Activated B cell treated with CpG ODN at 0.5 μM for 24 hours (primary cell): ENCODE measurements at regions not wholly inside any gene's neighbourhood (a gene's known extent, or its start where the extent isn't known, plus 50 kb on each side); places are given as distances from the start of the nearest gene placed in this dataset.

Source experiments
- ATAC-seq: fragments of 200-7000 bp; cut with Tn5 transposase; one replicate; pipeline ENCODE4 v1.10.0; 2021; ENCODE audit warnings: low read depth, mild to moderate bottlenecking, moderate library complexity
- CTCF ChIA-PET: fragments of 350-600 bp; sonication (Branson Sonifier 250); formaldehyde crosslinking; loops from one replicate; lab custom pipeline; 2021; ENCODE audit warnings: antibody characterized with exemption; lab: Charles Lee
- POLR2A ChIA-PET: fragments of 350-600 bp; sonication (Branson Sonifier 250); formaldehyde crosslinking; loops from one replicate; lab custom pipeline; 2021; ENCODE audit warnings: antibody characterized with exemption; lab: Charles Lee
- DNase-seq: peaks from one replicate; pipeline ENCODE4 v3.0.0; 2022
- H3K27ac Mint-ChIP-seq: one replicate; pipeline ENCODE4 v1.8.0; 2020; ENCODE audit warnings: mixed read lengths
- H3K27me3 Mint-ChIP-seq: one replicate; pipeline ENCODE4 v1.8.0; 2021; ENCODE audit warnings: mixed read lengths
- H3K36me3 Mint-ChIP-seq: one replicate; pipeline ENCODE4 v1.8.0; 2021; ENCODE audit warnings: low read depth, mixed read lengths
- H3K4me1 Mint-ChIP-seq: one replicate; pipeline ENCODE4 v1.8.0; 2021; ENCODE audit warnings: mixed read lengths
- H3K4me3 Mint-ChIP-seq: one replicate; pipeline ENCODE4 v1.8.0; 2020; ENCODE audit warnings: mild to moderate bottlenecking, mixed read lengths
- H3K9me3 Mint-ChIP-seq: one replicate; pipeline ENCODE4 v1.8.0; 2020; ENCODE audit warnings: mixed read lengths
- intact Hi-C: fragments of 100-400 bp; cut with micrococcal nuclease; formaldehyde crosslinking; loops from one replicate; pipeline ENCODE4 v1.15.1; 2024
- TF ChIP-seq, protein P1 (sequence below): fragments of 200-600 bp; IDR thresholded peaks from one replicate; pipeline ENCODE4 v1.8.0; 2022; ENCODE audit warnings: antibody characterized with exemption, mild to moderate bottlenecking

DNA sequence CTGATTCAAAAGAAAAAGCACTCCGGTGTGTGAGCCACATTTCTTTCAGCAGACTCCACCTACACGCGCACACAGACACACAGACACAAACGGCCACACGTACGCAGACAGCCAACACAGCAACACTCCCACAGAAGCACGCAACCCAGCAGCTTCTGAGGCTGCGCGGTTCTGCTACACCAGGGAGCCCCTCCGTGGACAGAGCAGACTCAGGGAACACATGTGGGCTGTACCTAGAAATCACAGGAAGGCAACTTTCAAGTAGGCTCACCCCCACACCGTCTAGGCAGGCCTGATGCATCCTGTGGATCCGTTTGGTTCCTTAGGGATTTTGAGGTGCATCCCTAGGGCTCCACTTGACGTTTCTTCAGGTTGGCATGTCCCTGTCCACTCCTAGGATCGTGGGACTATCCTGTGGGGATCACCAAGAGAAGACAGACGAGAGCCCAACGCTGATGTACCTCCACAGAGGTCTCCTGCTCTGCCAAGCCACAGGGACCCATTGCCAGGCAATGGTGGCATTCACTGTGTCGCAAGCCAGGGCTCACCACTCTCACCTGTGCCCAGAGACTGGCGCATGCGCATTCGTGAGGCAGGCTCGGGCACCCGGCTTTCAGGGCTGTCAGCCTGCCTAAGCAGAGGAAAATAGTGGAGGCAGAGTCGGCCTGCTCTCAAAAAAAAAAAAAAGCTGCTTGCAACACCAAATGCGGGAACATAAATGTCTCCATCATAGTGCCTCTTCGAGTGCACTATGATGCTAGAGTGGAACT lies 2333.3 kb downstream of the TP53TG3F start:
- no peak overlapping the region for H3K27ac Mint-ChIP-seq
- H3K9me3 Mint-ChIP-seq, result peaks cover 15% of the 10 kb centered on the region
- DNase-seq (no peak), ATAC-seq (no peak)
- no peak overlapping the region for H3K4me3 Mint-ChIP-seq
- ChIA-PET CTCF (no interaction called here), POLR2A (no interaction called here)
- intact Hi-C loops, result no loop called here
- no peaks in the 10 kb centered on the region for H3K4me1 Mint-ChIP-seq
- TF ChIP-seq, protein P1, sequence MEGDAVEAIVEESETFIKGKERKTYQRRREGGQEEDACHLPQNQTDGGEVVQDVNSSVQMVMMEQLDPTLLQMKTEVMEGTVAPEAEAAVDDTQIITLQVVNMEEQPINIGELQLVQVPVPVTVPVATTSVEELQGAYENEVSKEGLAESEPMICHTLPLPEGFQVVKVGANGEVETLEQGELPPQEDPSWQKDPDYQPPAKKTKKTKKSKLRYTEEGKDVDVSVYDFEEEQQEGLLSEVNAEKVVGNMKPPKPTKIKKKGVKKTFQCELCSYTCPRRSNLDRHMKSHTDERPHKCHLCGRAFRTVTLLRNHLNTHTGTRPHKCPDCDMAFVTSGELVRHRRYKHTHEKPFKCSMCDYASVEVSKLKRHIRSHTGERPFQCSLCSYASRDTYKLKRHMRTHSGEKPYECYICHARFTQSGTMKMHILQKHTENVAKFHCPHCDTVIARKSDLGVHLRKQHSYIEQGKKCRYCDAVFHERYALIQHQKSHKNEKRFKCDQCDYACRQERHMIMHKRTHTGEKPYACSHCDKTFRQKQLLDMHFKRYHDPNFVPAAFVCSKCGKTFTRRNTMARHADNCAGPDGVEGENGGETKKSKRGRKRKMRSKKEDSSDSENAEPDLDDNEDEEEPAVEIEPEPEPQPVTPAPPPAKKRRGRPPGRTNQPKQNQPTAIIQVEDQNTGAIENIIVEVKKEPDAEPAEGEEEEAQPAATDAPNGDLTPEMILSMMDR, result no peak
- no peaks in the 10 kb centered on the region for H3K27me3 Mint-ChIP-seq
- no peaks in the 10 kb centered on the region for H3K36me3 Mint-ChIP-seq

DNA sequence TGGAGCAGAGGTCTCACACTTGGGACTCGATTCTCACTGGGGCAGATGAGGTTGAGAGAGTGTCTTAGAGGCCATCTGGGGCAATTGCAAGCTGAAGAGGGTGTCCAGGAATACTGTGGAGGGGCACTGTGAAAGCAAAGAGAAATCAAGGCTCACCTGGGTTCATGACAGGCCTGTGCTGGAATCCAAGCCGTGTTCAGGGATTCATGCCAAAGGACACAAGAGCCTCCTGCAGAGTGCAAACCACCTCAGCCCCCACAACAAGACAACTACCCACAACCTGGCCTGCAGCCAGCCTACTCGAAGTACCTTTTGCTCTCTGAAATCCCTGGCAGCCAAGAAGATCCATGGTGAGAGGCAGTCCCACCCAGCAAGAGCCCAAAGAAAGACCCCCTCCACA lies 2334.2 kb downstream of the TP53TG3F start:
- ChIA-PET CTCF (no interaction called here), POLR2A (no interaction called here)
- no peaks in the 10 kb centered on the region for H3K36me3 Mint-ChIP-seq
- H3K4me1 Mint-ChIP-seq, result no peaks in the 10 kb centered on the region
- no peaks in the 10 kb centered on the region for H3K27me3 Mint-ChIP-seq
- TF ChIP-seq, protein P1, result no peak
- ATAC-seq (no peak), DNase-seq (no peak)
- H3K4me3 Mint-ChIP-seq, result no peak overlapping the region
- H3K9me3 Mint-ChIP-seq, result peaks cover 14% of the 10 kb centered on the region
- H3K27ac Mint-ChIP-seq, result no peak overlapping the region
- intact Hi-C loops, result no loop called here

DNA sequence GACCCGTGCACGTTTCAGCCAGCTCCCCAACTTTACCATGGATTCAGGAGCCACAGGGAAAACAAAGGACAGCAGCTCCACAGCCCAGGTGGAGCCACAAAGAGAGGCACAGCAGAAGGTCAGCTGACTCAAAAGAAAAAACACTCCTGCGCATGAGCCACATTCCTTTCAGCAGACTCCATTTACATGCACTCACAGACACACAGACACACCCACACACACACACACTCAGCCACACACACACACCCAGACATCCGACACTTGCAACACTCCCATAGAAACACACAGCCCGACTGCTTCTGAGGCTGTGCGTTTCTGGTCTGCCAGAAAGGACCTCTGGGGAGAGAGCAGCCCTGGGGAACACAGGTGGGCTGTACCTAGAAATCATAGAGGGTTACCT lies 2335.5 kb downstream of the TP53TG3F start:
- Mint-ChIP-seq H3K4me1 (no peaks in the 10 kb centered on the region), H3K36me3 (no peaks in the 10 kb centered on the region), H3K4me3 (no peak overlapping the region), H3K9me3 (peaks cover 16% of the 10 kb centered on the region), H3K27me3 (no peaks in the 10 kb centered on the region), H3K27ac (no peak overlapping the region)
- POLR2A ChIA-PET, result no interaction called here
- CTCF ChIA-PET, result no interaction called here
- DNase-seq, result no peak
- TF ChIP-seq, protein P1, result no peak
- no peak for ATAC-seq
- intact Hi-C loops, result no loop called here

DNA sequence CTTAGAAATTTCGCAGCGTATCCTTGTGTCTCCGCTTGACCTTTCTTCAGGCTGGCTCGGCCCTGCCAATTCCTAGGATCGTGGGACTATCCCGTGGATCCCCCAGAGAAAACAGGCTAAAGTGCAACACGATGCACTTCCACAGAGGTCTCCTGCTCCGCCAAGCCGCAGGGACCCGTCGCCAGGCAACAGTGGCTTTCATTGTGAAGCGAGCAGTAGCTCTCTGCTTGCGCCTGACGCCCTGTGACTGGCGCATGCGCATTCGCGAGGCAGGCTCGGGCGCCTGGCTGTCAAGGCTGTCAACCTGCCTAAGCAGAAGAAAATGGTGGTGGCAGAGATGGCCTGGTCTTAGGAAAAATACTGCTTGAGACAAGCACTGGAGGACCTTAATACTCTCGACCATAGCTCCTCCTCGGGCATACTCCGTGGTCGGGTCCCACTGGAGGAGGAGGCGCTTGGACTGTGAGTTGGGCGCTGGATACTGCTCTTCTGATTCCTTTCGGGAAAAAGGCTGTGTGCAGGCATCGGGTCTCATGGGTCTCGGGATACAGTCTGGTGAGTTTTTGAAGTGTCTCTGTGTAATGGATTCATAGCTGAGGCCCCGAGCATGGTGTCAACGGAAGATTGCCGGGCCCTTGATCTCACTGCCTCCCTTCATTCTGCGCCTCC lies 2336.1 kb downstream of the TP53TG3F start:
- H3K4me1 Mint-ChIP-seq, result no peaks in the 10 kb centered on the region
- H3K27ac Mint-ChIP-seq, result no peak overlapping the region
- CTCF ChIA-PET, result no interaction called here
- no peaks in the 10 kb centered on the region for H3K27me3 Mint-ChIP-seq
- ATAC-seq (no peak), DNase-seq (no peak)
- intact Hi-C loops, result no loop called here
- H3K4me3 Mint-ChIP-seq, result no peak overlapping the region
- H3K36me3 Mint-ChIP-seq, result no peaks in the 10 kb centered on the region
- H3K9me3 Mint-ChIP-seq, result peaks cover 16% of the 10 kb centered on the region
- POLR2A ChIA-PET, result no interaction called here
- TF ChIP-seq, protein P1, result no peak

DNA sequence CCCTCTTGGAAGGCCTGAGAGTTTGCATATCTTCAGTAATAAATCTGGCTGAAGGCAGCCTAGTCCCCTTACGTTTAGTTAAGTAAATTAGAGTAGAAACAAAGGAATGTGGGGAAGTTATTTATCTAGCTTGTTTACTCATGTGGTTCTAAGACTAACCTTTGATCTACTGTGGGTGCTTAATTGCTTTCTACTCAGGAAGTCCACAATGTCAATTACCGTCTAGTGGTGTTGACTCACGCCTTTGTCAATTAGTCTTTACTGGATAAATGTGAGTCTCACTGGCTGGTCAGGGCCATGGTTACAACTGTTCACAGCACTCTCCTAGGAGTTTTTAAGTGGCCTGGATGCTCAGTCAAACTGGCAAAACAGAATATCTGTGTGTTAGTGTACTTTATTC lies 2338.4 kb downstream of the TP53TG3F start:
- Mint-ChIP-seq H3K27me3 (no peaks in the 10 kb centered on the region), H3K9me3 (peaks cover 15% of the 10 kb centered on the region), H3K4me1 (no peaks in the 10 kb centered on the region), H3K27ac (no peak overlapping the region), H3K36me3 (no peaks in the 10 kb centered on the region), H3K4me3 (no peak overlapping the region)
- TF ChIP-seq, protein P1, result no peak
- intact Hi-C loops, result no loop called here
- POLR2A ChIA-PET, result no interaction called here
- CTCF ChIA-PET, result no interaction called here
- DNase-seq, result no peak
- no peak for ATAC-seq
